HCT116 (cell line): ENCODE measurements at regions not wholly inside any gene's neighbourhood (a gene's known extent, or its start where the extent isn't known, plus 50 kb on each side); places are given as distances from the start of the nearest gene placed in this dataset.

Experiments
- ATAC-seq: fragments of 200-7000 bp; cut with Tn5 transposase; 2 replicates; pipeline ENCODE4 v1.9.1; 2020; ENCODE audit warnings: mild to moderate bottlenecking, moderate library complexity
- BruUV-seq: library from RNA; stranded (reverse); fragments of 400-500 nt; replicated peaks from 2 replicates; lab custom pipeline; 2021; lab: Mats Ljungman, UMichigan
- CTCF ChIA-PET: fragments of 300-600 bp; sonication (Branson Sonifier 250); formaldehyde crosslinking; loops from one replicate; lab custom pipeline; 2021; ENCODE audit warnings: antibody characterized with exemption; lab: Charles Lee
- POLR2A ChIA-PET: fragments of 300-600, 350-600 bp; sonication (Branson Sonifier 250); formaldehyde crosslinking; loops from one replicate; lab custom pipeline; 2021; ENCODE audit warnings: antibody characterized with exemption; lab: Charles Lee
- RAD21 ChIA-PET, 2 experiments: fragments of 300-600 bp; sonication (Branson Sonifier 250); formaldehyde crosslinking; loops; one replicate each; lab custom pipeline; 2023; ENCODE audit warnings: low total read pairs in 2 of 2; ENCODE audit not compliant: uncharacterized antibody in 2 of 2, unreplicated experiment in 2 of 2, low non-redundant PET in 1 of 2; lab: Charles Lee
- DNase-seq: peaks from one replicate; pipeline ENCODE4 v3.0.0-alpha.2; 2010; ENCODE audit warnings: low read depth, low spot score
- H2AFZ ChIP-seq: fragments of 200-600 bp; shearing (Covaris generic), sonication (generic); 2 replicates; pipeline ENCODE4 v1.6.1; 2017; ENCODE audit warnings: low read depth, mixed run types, mixed read lengths, antibody characterized with exemption, low read length; ENCODE audit not compliant: poor library complexity, severe bottlenecking
- H3K27ac ChIP-seq: 2 replicates; pipeline ENCODE4 v1.5.1; 2012; ENCODE audit warnings: low read depth, low read length
- H3K27me3 ChIP-seq: fragments of 200-600 bp; sonication (generic); 2 replicates; pipeline ENCODE4 v1.6.1; 2016; ENCODE audit warnings: mixed run types, low read length, mixed read lengths; ENCODE audit not compliant: insufficient read depth
- H3K36me3 ChIP-seq, 2 experiments: fragments of 200-500 bp in 1 of 2; fragments of 200-600 bp in 1 of 2; sonication (Bioruptor generic) in 1 of 2; sonication (generic) in 1 of 2; 2 replicates each; pipeline versions ENCODE4 v1.5.1 to v1.6.1; 2014 to 2016; ENCODE audit warnings: low read length in 2 of 2, inconsistent platforms in 1 of 2, mixed read lengths in 1 of 2, mixed run types in 1 of 2; ENCODE audit not compliant: insufficient read depth in 2 of 2, control insufficient read depth in 1 of 2
- H3K4me1 ChIP-seq, 2 experiments: fragments of 200-600 bp in 1 of 2; sonication (generic) in 1 of 2; 2 replicates each; pipeline versions ENCODE4 v1.5.1 to v1.6.1; 2012 to 2017; ENCODE audit warnings: low read length in 2 of 2, inconsistent platforms in 1 of 2, mild to moderate bottlenecking in 1 of 2, mixed read lengths in 1 of 2, mixed run types in 1 of 2, moderate library complexity in 1 of 2; ENCODE audit not compliant: insufficient read depth in 2 of 2, control insufficient read depth in 1 of 2
- H3K4me2 ChIP-seq: fragments of 200-600 bp; sonication (generic); 2 replicates; pipeline ENCODE4 v1.6.1; 2017; ENCODE audit warnings: mixed run types, low read length, mixed read lengths
- H3K4me3 ChIP-seq, 2 experiments: fragments of 200-600 bp in 1 of 2; sonication (generic) in 1 of 2; replicated peaks in 1 of 2; 2 replicates each; pipeline ENCODE4 v1.5.1; 2011 to 2016; ENCODE audit warnings: low read length in 2 of 2, control low read depth in 1 of 2, low read depth in 1 of 2, mild to moderate bottlenecking in 1 of 2, mixed read lengths in 1 of 2, mixed run types in 1 of 2
- H3K79me2 ChIP-seq: fragments of 200-600 bp; sonication (generic); 2 replicates; pipeline ENCODE4 v1.6.1; 2017; ENCODE audit warnings: mild to moderate bottlenecking, mixed run types, low read length, moderate library complexity, mixed read lengths; ENCODE audit not compliant: insufficient read depth
- H3K9ac ChIP-seq: fragments of 200-600 bp; sonication (generic); 2 replicates; pipeline ENCODE4 v1.6.1; 2016; ENCODE audit warnings: low read length, mixed read lengths
- H3K9me2 ChIP-seq: fragments of 200-600 bp; sonication (generic), shearing (Covaris generic); 2 replicates; pipeline ENCODE4 v1.6.1; 2017; ENCODE audit warnings: mixed run types, mild to moderate bottlenecking, moderate library complexity; ENCODE audit not compliant: insufficient read depth
- H3K9me3 ChIP-seq, 2 experiments: fragments of 200-500 bp in 1 of 2; fragments of 200-600 bp in 1 of 2; sonication (Bioruptor generic) in 1 of 2; sonication (generic) in 1 of 2; 2 replicates each; pipeline ENCODE4 v1.6.1; 2014 to 2017; ENCODE audit warnings: low read length in 2 of 2, mixed read lengths in 2 of 2, inconsistent platforms in 1 of 2, low read depth in 1 of 2, mild to moderate bottlenecking in 1 of 2, mixed run types in 1 of 2, moderate library complexity in 1 of 2; ENCODE audit not compliant: control insufficient read depth in 1 of 2, insufficient read depth in 1 of 2
- H4K20me1 ChIP-seq: fragments of 200-600 bp; sonication (generic), shearing (Covaris generic); 2 replicates; pipeline ENCODE4 v1.6.1; 2017; ENCODE audit warnings: mixed run types, mild to moderate bottlenecking, moderate library complexity; ENCODE audit not compliant: insufficient read depth
- CEBPB ChIP-seq: IDR thresholded peaks from 2 replicates; pipeline ENCODE4 v1.6.1; 2012; ENCODE audit warnings: low read depth
- CTCF ChIP-seq, 3 experiments: fragments of 200-600 bp in 1 of 3; sonication (generic) in 1 of 3; IDR thresholded peaks in 2 of 3; conservative IDR thresholded peaks in 1 of 3; 2 replicates each; pipeline ENCODE4 v1.5.1; 2012 to 2017; ENCODE audit warnings: low read depth in 2 of 3, low read length in 2 of 3, antibody characterized with exemption in 1 of 3, borderline replicate concordance in 1 of 3, control low read depth in 1 of 3, mild to moderate bottlenecking in 1 of 3, mixed read lengths in 1 of 3, mixed run types in 1 of 3, moderate library complexity in 1 of 3; ENCODE audit not compliant: insufficient read depth in 1 of 3
- EGR1 ChIP-seq: IDR thresholded peaks from 2 replicates; pipeline ENCODE4 v1.6.1; 2012; ENCODE audit warnings: low read depth
- ELF1 ChIP-seq: IDR thresholded peaks from 2 replicates; pipeline ENCODE4 v1.6.1; 2012; ENCODE audit warnings: low read depth, borderline replicate concordance
- JUND ChIP-seq: IDR thresholded peaks from 2 replicates; pipeline ENCODE4 v1.6.1; 2012
- POLR2A ChIP-seq: IDR thresholded peaks from 2 replicates; pipeline ENCODE4 v1.7.0; 2011; ENCODE audit warnings: borderline replicate concordance; ENCODE audit not compliant: insufficient read depth, insufficient read length; ENCODE audit errors: extremely low read depth
- REST ChIP-seq: IDR thresholded peaks from 2 replicates; pipeline ENCODE4 v1.6.1; 2012; ENCODE audit warnings: low read depth
- SP1 ChIP-seq: IDR thresholded peaks from 2 replicates; pipeline ENCODE4 v1.6.1; 2012; ENCODE audit warnings: low read depth
- ZBTB33 ChIP-seq: IDR thresholded peaks from 2 replicates; pipeline ENCODE4 v1.6.1; 2011; ENCODE audit warnings: mild to moderate bottlenecking, low read length, moderate library complexity; ENCODE audit not compliant: insufficient replicate concordance; ENCODE audit errors: extremely low read depth
- intact Hi-C: fragments of 100-400 bp; cut with micrococcal nuclease; formaldehyde crosslinking; loops from 2 replicates; pipeline ENCODE4 v1.10.0; 2022

GRCh38 chr5:120394259-120394658 lies 69.8 kb upstream of the PRR16 start:
- no peaks in the 10 kb centered on the region for H3K4me1 ChIP-seq
- H3K9me3 ChIP-seq, result no peaks in the 10 kb centered on the region; a peak in 1 of 4 replicates
- H3K9ac ChIP-seq, result no peak overlapping the region
- TF ChIP-seq JUND, result no peak
- peak in 2 of 3 experiments; percentile 30 to 42; a peak in 2 of 6 replicates for TF ChIP-seq CTCF (IDR thresholded peaks at IDR 0.05 in 2 of 3, conservative IDR thresholded peaks at IDR 0.05 in 1 of 3; ENCODE audit: borderline replicate concordance in 1 of 3, insufficient read depth in 1 of 3, low read depth in 2 of 3, low read length in 2 of 3)
- no peak for TF ChIP-seq ELF1
- TF ChIP-seq POLR2A, result no peak
- TF ChIP-seq, all 23 proteins: peak for 1
- H3K27me3 ChIP-seq, result no peaks in the 10 kb centered on the region
- DNase-seq (no peak), ATAC-seq (no peak)
- RAD21 ChIA-PET, result no interaction called here
- H3K4me2 ChIP-seq, result no peak overlapping the region
- H3K79me2 ChIP-seq, result no peaks in the 10 kb centered on the region
- no peaks in the 10 kb centered on the region for H3K9me2 ChIP-seq
- no peak overlapping the region for H3K4me3 ChIP-seq
- CTCF ChIA-PET, result no interaction called here
- no peaks in the 10 kb centered on the region for H3K36me3 ChIP-seq
- POLR2A ChIA-PET, result no interaction called here
- no peak overlapping the region for H3K27ac ChIP-seq
- intact Hi-C loops, result no loop called here
- H4K20me1 ChIP-seq, result no peaks in the 10 kb centered on the region
- H2AFZ ChIP-seq, result no peak overlapping the region
- no TSS peak for BruUV-seq

- H3K79me2 ChIP-seq, result no peaks in the 10 kb centered on the region
- H3K9me2 ChIP-seq, result no peaks in the 10 kb centered on the region
- H3K9me3 ChIP-seq, result peaks cover 0 to 3% of the 10 kb centered on the region in 2 experiments; a peak in 1 of 4 replicates
- no peak for ATAC-seq
- no peaks in the 10 kb centered on the region for H4K20me1 ChIP-seq
- H3K4me1 ChIP-seq, result no peaks in the 10 kb centered on the region
- POLR2A ChIA-PET, result no interaction called here
- no peaks in the 10 kb centered on the region for H3K36me3 ChIP-seq
- BruUV-seq, result no TSS peak
- intact Hi-C loops, result no loop called here
- no peaks in the 10 kb centered on the region for H3K27me3 ChIP-seq
- CTCF ChIA-PET, result no interaction called here
- RAD21 ChIA-PET, result no interaction called here
- no peak overlapping the region for H3K27ac ChIP-seq
- H2AFZ ChIP-seq, result no peak overlapping the region
- no peak overlapping the region for H3K4me3 ChIP-seq
- no peak overlapping the region for H3K9ac ChIP-seq
- no peak overlapping the region for H3K4me2 ChIP-seq
- DNase-seq, result no peak
- no peak for TF ChIP-seq EGR1
- no peak for TF ChIP-seq REST
- TF ChIP-seq CEBPB, result no peak
- TF ChIP-seq CTCF (IDR thresholded peaks at IDR 0.05 in 2 of 3, conservative IDR thresholded peaks at IDR 0.05 in 1 of 3; ENCODE audit: borderline replicate concordance in 1 of 3, insufficient read depth in 1 of 3, low read depth in 2 of 3, low read length in 2 of 3), result no peak
- TF ChIP-seq SP1, result no peak
- no peak for TF ChIP-seq ZBTB33
- TF ChIP-seq ELF1, result no peak
Observed at GRCh38 chr5:120396186-120396585, 67.9 kb upstream of the PRR16 start.
